HT-29 (cell line): ENCODE measurements at regions not wholly inside any gene's neighbourhood (a gene's known extent, or its start where the extent isn't known, plus 50 kb on each side); places are given as distances from the start of the nearest gene placed in this dataset.
"Not testable (repeated sequence)": the region's sequence is repeated elsewhere in the genome, so short reads cannot be mapped to it uniquely, and the experiment has no call there.

Experiments
- DNase-seq: peaks from one replicate; pipeline ENCODE4 v3.0.0-alpha.2; 2015; ENCODE audit warnings: low spot score

GRCh38 chr9:6104406-6104805 is 89.0 kb upstream of the RANBP6 start:
- DNase-seq, result not testable (repeated sequence)

GRCh38 chr9:6103911-6104310 is 88.5 kb upstream of the RANBP6 start:
- DNase-seq, result not testable (repeated sequence)

GRCh38 chr9:6102336-6102987 is 87.0 kb upstream of the RANBP6 start:
- not testable (repeated sequence) for DNase-seq

- not testable (repeated sequence) for DNase-seq
These were observed 86.3 kb upstream of the RANBP6 start for GRCh38 chr9:6101725-6102124.

GRCh38 chr9:6099346-6099745 is 83.9 kb upstream of the RANBP6 start:
- not testable (repeated sequence) for DNase-seq

GRCh38 chr9:6098431-6098830 is 83.0 kb upstream of the RANBP6 start:
- DNase-seq, result no peak

- DNase-seq, result no peak
These were observed 81.4 kb upstream of the RANBP6 start for GRCh38 chr9:6096821-6097220.

- DNase-seq, result peak; percentile 4
These were observed 75.1 kb upstream of the RANBP6 start for GRCh38 chr9:6090277-6091210.

- no peak for DNase-seq
These were observed 73.9 kb upstream of the RANBP6 start for GRCh38 chr9:6089300-6089699.

- DNase-seq, result no peak
These were observed 70.7 kb upstream of the RANBP6 start for GRCh38 chr9:6086006-6086655.

- peak; percentile 95 for DNase-seq
These were observed 64.8 kb upstream of the RANBP6 start for GRCh38 chr9:6080154-6080716.

- peak; percentile 28 for DNase-seq
These were observed 64.0 kb upstream of the RANBP6 start for GRCh38 chr9:6079386-6079785.

GRCh38 chr9:6078382-6079105 is 63.1 kb upstream of the RANBP6 start:
- DNase-seq, result no peak

GRCh38 chr9:6076851-6077250 is 61.4 kb upstream of the RANBP6 start:
- DNase-seq, result no peak

GRCh38 chr9:6073731-6074130 is 58.3 kb upstream of the RANBP6 start:
- no peak for DNase-seq

GRCh38 chr9:6072865-6073264 is 57.4 kb upstream of the RANBP6 start:
- no peak for DNase-seq

- no peak for DNase-seq
These were observed 57.0 kb upstream of the RANBP6 start for GRCh38 chr9:6072453-6072852.

GRCh38 chr9:6068983-6069382 is 53.6 kb upstream of the RANBP6 start:
- DNase-seq, result peak; percentile 5

- DNase-seq, result no peak
These were observed 52.0 kb upstream of the RANBP6 start for GRCh38 chr9:6067426-6067825.
